ENCODE measurements at regions not wholly inside any gene's neighbourhood (a gene's known extent, or its start where the extent isn't known, plus 50 kb on each side); places are given as distances from the start of the nearest gene placed in this dataset.
"Not testable (repeated sequence)": the region's sequence is repeated elsewhere in the genome, so short reads cannot be mapped to it uniquely, and the experiment has no call there.

DNA sequence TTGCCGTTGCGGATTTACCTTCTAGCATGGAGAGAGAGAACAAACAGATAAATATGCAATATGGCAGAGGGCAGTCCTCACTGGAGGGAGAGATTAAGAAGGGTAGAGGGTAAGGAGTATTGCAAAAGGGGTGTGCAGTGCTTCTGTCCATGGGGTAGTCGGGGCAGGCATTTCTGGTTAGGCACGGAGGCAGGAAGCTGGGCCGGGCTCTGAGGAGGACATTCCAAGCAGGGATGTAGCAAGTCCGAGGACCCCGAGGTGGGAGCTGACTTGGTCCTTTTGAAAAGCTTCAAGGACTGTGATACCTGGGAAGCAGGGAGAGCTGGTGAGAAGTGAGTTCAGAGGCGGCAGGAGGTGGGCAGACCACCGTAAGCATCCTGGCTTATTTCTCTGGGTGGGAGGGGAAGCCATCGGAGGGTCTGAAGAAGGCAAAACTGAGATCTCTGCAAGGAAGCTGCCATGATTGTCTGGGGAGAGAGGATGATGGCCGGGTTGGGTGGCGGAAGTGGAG is 214.9 kb downstream of the FGF9 start:
- Histone ChIP-seq H3K36me3 (ENCODE audit: control insufficient read depth in 2 of 2, insufficient read depth in 1 of 2, low read length in 2 of 2) (no peaks in the 10 kb centered on the region), H3K4me3 (ENCODE audit: low read depth, low read length) (no peak overlapping the region), H3K4me1 (ENCODE audit: control insufficient read depth, insufficient read depth, low read length) (no peaks in the 10 kb centered on the region), H3K9me3 (ENCODE audit: control insufficient read depth, insufficient read depth, low read depth, low read length) (no peaks in the 10 kb centered on the region), H3K27ac (ENCODE audit: extremely low read depth, low read depth, low read length) (no peak overlapping the region)
- ChIA-PET POLR2A (no interaction called here), CTCF (no interaction called here)
- TF ChIP-seq ZNF341 (tag by site-specific recombination; IDR thresholded peaks at IDR 0.05; ENCODE audit: low read depth) = no peak

DNA sequence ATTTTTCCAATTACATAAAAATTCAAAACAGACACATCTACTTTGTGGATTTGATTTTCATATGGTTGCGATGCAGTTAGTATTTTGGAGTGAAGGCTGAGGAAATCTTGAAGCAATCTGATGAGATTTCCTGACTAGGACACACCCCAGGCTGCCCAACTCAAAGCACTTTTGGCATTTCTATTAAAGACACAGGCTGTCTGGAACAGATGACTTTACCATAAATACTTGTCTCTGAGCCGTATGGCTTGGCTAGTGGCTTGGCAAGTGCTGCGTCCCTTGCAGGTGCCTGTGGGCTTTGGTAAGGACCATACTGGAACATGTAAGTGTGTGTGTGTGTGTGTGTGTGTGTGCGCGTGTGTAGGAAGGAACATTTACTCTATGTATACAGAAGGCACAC is 218.8 kb downstream of the FGF9 start:
- no peak overlapping the region for H3K4me3 ChIP-seq (ENCODE audit: low read depth, low read length)
- ChIA-PET POLR2A (no interaction called here), CTCF (no interaction called here)
- no peaks in the 10 kb centered on the region for H3K36me3 ChIP-seq (ENCODE audit: control insufficient read depth in 2 of 2, insufficient read depth in 1 of 2, low read length in 2 of 2)
- H3K4me1 ChIP-seq (ENCODE audit: control insufficient read depth, insufficient read depth, low read length) = no peaks in the 10 kb centered on the region
- TF ChIP-seq ZNF76 (tag by site-specific recombination; IDR thresholded peaks at IDR 0.05; ENCODE audit: borderline replicate concordance, low read depth) = no peak
- no peak for TF ChIP-seq ZNF140 (tag by site-specific recombination; IDR thresholded peaks at IDR 0.05)
- TF ChIP-seq ZNF274 (IDR thresholded peaks at IDR 0.05; ENCODE audit: low read length) = no peak
- no peak for TF ChIP-seq ZNF274 (tag by site-specific recombination; IDR thresholded peaks at IDR 0.05; ENCODE audit: borderline replicate concordance)
- TF ChIP-seq ZNF223 (tag by site-specific recombination; IDR thresholded peaks at IDR 0.05) = no peak
- no peak for TF ChIP-seq EGR2 (tag by site-specific recombination; IDR thresholded peaks at IDR 0.05; ENCODE audit: low read depth)
- no peak for TF ChIP-seq ZNF624 (tag by site-specific recombination; IDR thresholded peaks at IDR 0.05)
- TF ChIP-seq YY1 (tag by site-specific recombination; IDR thresholded peaks at IDR 0.05) = no peak
- no peak for TF ChIP-seq ZNF211 (tag by site-specific recombination; IDR thresholded peaks at IDR 0.05; ENCODE audit: low read depth)
- TF ChIP-seq, protein P1, sequence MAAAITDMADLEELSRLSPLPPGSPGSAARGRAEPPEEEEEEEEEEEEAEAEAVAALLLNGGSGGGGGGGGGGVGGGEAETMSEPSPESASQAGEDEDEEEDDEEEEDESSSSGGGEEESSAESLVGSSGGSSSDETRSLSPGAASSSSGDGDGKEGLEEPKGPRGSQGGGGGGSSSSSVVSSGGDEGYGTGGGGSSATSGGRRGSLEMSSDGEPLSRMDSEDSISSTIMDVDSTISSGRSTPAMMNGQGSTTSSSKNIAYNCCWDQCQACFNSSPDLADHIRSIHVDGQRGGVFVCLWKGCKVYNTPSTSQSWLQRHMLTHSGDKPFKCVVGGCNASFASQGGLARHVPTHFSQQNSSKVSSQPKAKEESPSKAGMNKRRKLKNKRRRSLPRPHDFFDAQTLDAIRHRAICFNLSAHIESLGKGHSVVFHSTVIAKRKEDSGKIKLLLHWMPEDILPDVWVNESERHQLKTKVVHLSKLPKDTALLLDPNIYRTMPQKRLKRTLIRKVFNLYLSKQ (tag by site-specific recombination; IDR thresholded peaks at IDR 0.05; ENCODE audit: borderline replicate concordance) = no peak
- H3K27ac ChIP-seq (ENCODE audit: extremely low read depth, low read depth, low read length) = no peak overlapping the region
- H3K9me3 ChIP-seq (ENCODE audit: control insufficient read depth, insufficient read depth, low read depth, low read length) = no peaks in the 10 kb centered on the region

DNA sequence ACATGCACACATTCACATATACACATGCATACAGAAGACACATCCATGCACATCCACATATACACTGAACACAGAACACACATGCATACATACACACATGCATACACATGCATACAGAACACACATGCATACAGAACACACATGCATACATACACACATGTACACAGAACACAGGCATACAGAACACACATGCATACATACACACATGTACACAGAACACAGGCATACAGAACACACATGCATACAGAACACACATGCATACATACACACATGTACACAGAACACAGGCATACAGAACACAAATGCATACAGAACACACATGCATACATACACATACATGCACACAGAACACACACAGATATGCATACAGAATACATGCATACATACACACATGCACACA is 219.3 kb downstream of the FGF9 start:
- H3K4me1 ChIP-seq (ENCODE audit: control insufficient read depth, insufficient read depth, low read length); POLR2A ChIA-PET; H3K36me3 ChIP-seq (ENCODE audit: control insufficient read depth in 2 of 2, insufficient read depth in 1 of 2, low read length in 2 of 2); H3K4me3 ChIP-seq (ENCODE audit: low read depth, low read length); H3K9me3 ChIP-seq (ENCODE audit: control insufficient read depth, insufficient read depth, low read depth, low read length); CTCF ChIA-PET; H3K27ac ChIP-seq (ENCODE audit: extremely low read depth, low read depth, low read length): not testable (repeated sequence)

DNA sequence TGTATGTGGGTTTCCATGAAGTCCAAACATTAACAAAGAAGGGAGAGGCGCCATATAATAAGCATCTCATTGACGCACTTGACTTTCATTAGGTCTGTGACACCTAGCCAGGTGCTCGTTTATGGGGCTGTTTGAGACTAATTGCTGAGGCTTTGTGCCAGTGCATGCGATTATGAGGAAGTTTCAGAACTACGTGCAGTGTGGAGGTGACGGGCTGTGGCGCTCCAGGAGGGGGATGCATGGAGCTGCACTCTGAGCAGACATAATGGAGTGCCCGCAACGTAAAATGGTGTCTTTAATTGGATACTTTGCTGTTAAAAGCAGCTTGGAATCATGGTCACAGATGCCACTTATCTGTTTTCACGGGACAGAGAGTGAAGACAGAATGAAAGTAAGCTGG is 223.2 kb downstream of the FGF9 start:
- H3K27ac ChIP-seq (ENCODE audit: extremely low read depth, low read depth, low read length) = no peak overlapping the region
- no peaks in the 10 kb centered on the region for H3K9me3 ChIP-seq (ENCODE audit: control insufficient read depth, insufficient read depth, low read depth, low read length)
- ChIA-PET POLR2A (no interaction called here), CTCF (no interaction called here)
- H3K4me1 ChIP-seq (ENCODE audit: control insufficient read depth, insufficient read depth, low read length) = no peaks in the 10 kb centered on the region
- no peak for TF ChIP-seq EGR2 (tag by site-specific recombination; IDR thresholded peaks at IDR 0.05; ENCODE audit: low read depth)
- no peak for TF ChIP-seq ZFHX2 (tag by site-specific recombination; conservative IDR thresholded peaks at IDR 0.05)
- TF ChIP-seq ZNF792 (tag by site-specific recombination; IDR thresholded peaks at IDR 0.05) = no peak
- no peaks in the 10 kb centered on the region for H3K36me3 ChIP-seq (ENCODE audit: control insufficient read depth in 2 of 2, insufficient read depth in 1 of 2, low read length in 2 of 2)
- H3K4me3 ChIP-seq (ENCODE audit: low read depth, low read length) = no peak overlapping the region
